HUES64 (cell line): ENCODE measurements at regions not wholly inside any gene's neighbourhood (a gene's known extent, or its start where the extent isn't known, plus 50 kb on each side); places are given as distances from the start of the nearest gene placed in this dataset.

ENCODE experiments used
- H3K27ac ChIP-seq: 2 replicates; pipeline ENCODE4 v1.7.0; 2013; ENCODE audit warnings: low read depth, low read length, inconsistent platforms
- H3K27me3 ChIP-seq: 2 replicates; pipeline ENCODE4 v1.6.1; 2013; ENCODE audit warnings: mild to moderate bottlenecking, low read length; ENCODE audit not compliant: insufficient read depth
- H3K36me3 ChIP-seq: 2 replicates; pipeline ENCODE4 v1.6.1; 2013; ENCODE audit warnings: mild to moderate bottlenecking, low read length; ENCODE audit not compliant: insufficient read depth
- H3K4me1 ChIP-seq: 2 replicates; pipeline ENCODE4 v1.6.1; 2013; ENCODE audit warnings: mild to moderate bottlenecking, low read length, moderate library complexity; ENCODE audit not compliant: insufficient read depth
- H3K4me3 ChIP-seq: 2 replicates; pipeline ENCODE4 v1.5.1; 2013; ENCODE audit warnings: mild to moderate bottlenecking, low read length, moderate library complexity
- H3K9ac ChIP-seq: 2 replicates; pipeline ENCODE4 v1.6.1; 2013; ENCODE audit warnings: mild to moderate bottlenecking, low read depth, low read length
- H3K9me3 ChIP-seq: 2 replicates; pipeline ENCODE4 v1.6.1; 2013; ENCODE audit warnings: low read depth, low read length; ENCODE audit not compliant: insufficient read depth
- whole genome bisulfite sequencing: fragments of 150-250, 120-280 bp; methylation state at CpG from one replicate; pipeline ENCODE4 v1.1.7; 2013; ENCODE audit warnings: missing lambda C conversion rate; 5-methylcytosine and 5-hydroxymethylcytosine counted together

DNA sequence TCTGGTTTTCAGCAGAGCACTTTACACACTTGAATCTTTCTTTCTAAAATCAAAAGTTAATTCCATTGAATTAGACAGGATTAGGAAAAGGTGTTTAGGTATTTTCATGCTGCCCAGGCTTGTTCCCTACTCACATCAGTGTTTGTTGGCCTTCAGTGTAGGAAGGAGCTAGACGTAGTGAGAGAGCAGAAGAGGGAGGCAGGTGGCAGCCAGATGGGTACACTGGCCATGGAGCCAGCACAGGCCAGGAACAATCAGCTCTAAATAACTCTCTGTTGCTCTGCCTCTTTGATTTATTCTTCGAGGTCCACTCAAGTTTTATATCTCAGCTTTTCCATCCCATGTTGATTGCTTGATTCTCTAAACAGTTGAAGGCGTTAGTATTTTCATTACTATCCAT, 529.6 kb downstream of the PSAT1 start:
- Histone ChIP-seq H3K4me3 (no peak overlapping the region), H3K4me1 (no peaks in the 10 kb centered on the region), H3K36me3 (no peaks in the 10 kb centered on the region), H3K9me3 (no peaks in the 10 kb centered on the region), H3K27ac (no peak overlapping the region), H3K9ac (no peak overlapping the region), H3K27me3 (no peaks in the 10 kb centered on the region)
- WGBS, result 93% methylated on average over 3 of the region's 3 CpGs

DNA sequence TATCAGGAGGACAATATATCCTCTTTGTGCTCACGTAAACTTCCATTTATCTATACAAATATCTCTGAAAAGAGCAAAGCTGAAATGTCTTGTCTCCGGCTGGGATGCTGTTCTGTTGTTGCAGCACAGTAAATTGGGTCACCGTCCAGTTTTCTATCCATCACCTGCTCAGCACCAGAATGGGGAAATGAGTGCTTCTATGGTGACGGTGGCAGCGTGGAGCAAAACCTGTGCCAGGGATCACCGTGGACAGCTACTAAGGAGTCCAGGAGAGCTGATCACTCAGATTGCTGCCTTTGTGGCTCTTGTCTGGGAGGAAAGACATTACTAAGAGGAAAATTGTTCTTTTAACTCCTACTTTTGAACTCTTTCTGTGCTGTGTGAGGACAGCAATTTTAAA, 531.6 kb downstream of the PSAT1 start:
- no peak overlapping the region for H3K4me3 ChIP-seq
- no peaks in the 10 kb centered on the region for H3K27me3 ChIP-seq
- H3K9me3 ChIP-seq, result no peaks in the 10 kb centered on the region
- no peak overlapping the region for H3K27ac ChIP-seq
- 94% methylated on average over 6 of the region's 6 CpGs for WGBS
- no peaks in the 10 kb centered on the region for H3K4me1 ChIP-seq
- H3K36me3 ChIP-seq, result no peaks in the 10 kb centered on the region
- no peak overlapping the region for H3K9ac ChIP-seq

- WGBS, result 100% methylated on average over 1 of the region's 1 CpG
Measured at GRCh38 chr9:78830301-78830700, 533.4 kb downstream of the PSAT1 start.

GRCh38 chr9:78831726-78832125, 534.8 kb downstream of the PSAT1 start:
- 58% methylated on average over 1 of the region's 1 CpG for WGBS

More at GRCh38 chr9:78830301-78830700, 533.4 kb downstream of the PSAT1 start:
- Histone ChIP-seq H3K4me1 (no peaks in the 10 kb centered on the region), H3K4me3 (no peak overlapping the region), H3K27me3 (no peaks in the 10 kb centered on the region), H3K9me3 (no peaks in the 10 kb centered on the region), H3K27ac (no peak overlapping the region), H3K9ac (no peak overlapping the region), H3K36me3 (no peaks in the 10 kb centered on the region)

DNA sequence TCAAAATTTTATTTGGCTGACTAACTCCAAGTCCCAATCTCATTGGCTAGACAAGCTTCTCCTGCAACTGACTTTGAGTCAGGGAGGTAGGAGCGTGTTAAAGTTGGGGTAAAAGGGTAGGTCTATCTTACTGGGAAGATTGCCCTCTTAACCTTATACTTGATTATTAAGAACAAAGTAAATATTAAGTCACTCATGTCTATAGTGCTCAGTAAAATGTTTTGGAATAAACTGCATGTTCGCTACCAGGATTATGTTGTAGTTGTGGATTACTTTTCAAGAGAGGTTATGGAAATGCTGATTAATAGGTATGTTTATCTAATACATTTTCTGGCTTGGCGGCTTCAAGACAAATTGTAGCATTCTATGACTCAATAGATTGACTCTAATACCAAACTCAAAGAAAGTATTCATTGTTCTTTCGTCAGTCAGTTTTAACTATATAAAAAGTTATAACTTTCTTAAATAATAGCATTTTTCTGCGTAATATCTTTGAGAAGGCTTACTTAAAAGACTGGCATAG, 539.1 kb downstream of the PSAT1 start:
- 90% methylated on average over 4 of the region's 5 CpGs for WGBS
- Histone ChIP-seq H3K4me3 (no peak overlapping the region), H3K9me3 (no peaks in the 10 kb centered on the region), H3K9ac (no peak overlapping the region), H3K36me3 (no peaks in the 10 kb centered on the region), H3K27me3 (no peaks in the 10 kb centered on the region), H3K27ac (no peak overlapping the region), H3K4me1 (no peaks in the 10 kb centered on the region)

More at GRCh38 chr9:78831726-78832125, 534.8 kb downstream of the PSAT1 start:
- no peaks in the 10 kb centered on the region for H3K4me1 ChIP-seq
- no peaks in the 10 kb centered on the region for H3K27me3 ChIP-seq
- no peak overlapping the region for H3K9ac ChIP-seq
- no peaks in the 10 kb centered on the region for H3K36me3 ChIP-seq
- H3K9me3 ChIP-seq, result no peaks in the 10 kb centered on the region
- no peak overlapping the region for H3K27ac ChIP-seq
- H3K4me3 ChIP-seq, result no peak overlapping the region

- Histone ChIP-seq H3K36me3 (no peaks in the 10 kb centered on the region), H3K4me1 (no peaks in the 10 kb centered on the region), H3K27me3 (no peaks in the 10 kb centered on the region), H3K9ac (no peak overlapping the region), H3K9me3 (no peaks in the 10 kb centered on the region), H3K4me3 (no peak overlapping the region), H3K27ac (no peak overlapping the region)
- WGBS, result 85% methylated on average over 2 of the region's 2 CpGs
Measured at GRCh38 chr9:78839252-78839651, 542.3 kb downstream of the PSAT1 start.

GRCh38 chr9:78848061-78848460, 551.1 kb downstream of the PSAT1 start:
- WGBS, result 95% methylated on average over 2 of the region's 2 CpGs
- H3K36me3 ChIP-seq, result no peaks in the 10 kb centered on the region
- no peak overlapping the region for H3K4me3 ChIP-seq
- no peak overlapping the region for H3K27ac ChIP-seq
- no peaks in the 10 kb centered on the region for H3K27me3 ChIP-seq
- H3K9ac ChIP-seq, result no peak overlapping the region
- H3K4me1 ChIP-seq, result no peaks in the 10 kb centered on the region
- H3K9me3 ChIP-seq, result no peaks in the 10 kb centered on the region

DNA sequence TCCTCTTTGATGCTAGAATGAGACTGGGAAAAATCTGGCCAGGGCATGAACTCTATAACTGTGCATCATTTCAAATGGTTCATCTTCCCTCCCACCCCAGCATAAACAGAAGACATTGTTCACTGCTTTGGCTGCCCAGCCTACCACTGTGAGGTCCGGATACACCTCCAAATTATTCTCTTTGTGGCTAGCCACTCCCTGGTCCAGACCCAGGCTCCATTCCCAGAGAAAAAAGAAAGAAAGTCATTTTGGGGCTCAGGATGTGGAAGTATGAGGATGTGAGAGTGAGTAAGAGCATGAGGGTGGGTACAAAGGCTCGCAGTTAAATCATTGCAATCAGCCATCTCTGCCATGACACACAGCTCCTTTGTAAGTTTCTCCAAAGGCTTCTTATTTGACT, 559.2 kb downstream of the PSAT1 start:
- Histone ChIP-seq H3K9ac (no peak overlapping the region), H3K9me3 (no peaks in the 10 kb centered on the region), H3K4me1 (no peaks in the 10 kb centered on the region), H3K27me3 (no peaks in the 10 kb centered on the region), H3K36me3 (no peaks in the 10 kb centered on the region), H3K4me3 (no peak overlapping the region), H3K27ac (no peak overlapping the region)
- 98% methylated on average over 2 of the region's 2 CpGs for WGBS

DNA sequence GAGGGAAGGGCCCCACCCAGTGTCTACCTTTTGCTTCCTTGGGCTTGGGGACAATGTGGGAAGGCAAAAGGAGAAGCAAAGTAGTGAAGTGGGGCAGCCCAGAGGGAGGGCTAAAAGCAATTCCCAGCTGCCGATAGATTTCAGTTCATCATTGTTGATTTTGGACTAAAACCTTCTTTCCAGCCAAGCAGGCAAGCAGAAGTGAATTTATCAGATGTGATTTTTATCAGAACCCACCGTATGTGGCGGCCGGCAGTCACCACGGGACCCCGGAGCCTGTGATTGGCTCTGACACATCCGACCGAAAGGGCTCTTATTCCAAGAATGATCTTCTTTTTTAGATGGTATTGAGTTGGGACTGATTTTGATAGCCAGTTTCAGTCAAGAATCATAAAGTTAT, 559.9 kb downstream of the PSAT1 start:
- Histone ChIP-seq H3K4me1 (no peaks in the 10 kb centered on the region), H3K36me3 (no peaks in the 10 kb centered on the region), H3K27me3 (no peaks in the 10 kb centered on the region), H3K9ac (no peak overlapping the region), H3K27ac (no peak overlapping the region), H3K4me3 (no peak overlapping the region), H3K9me3 (no peaks in the 10 kb centered on the region)
- 95% methylated on average over 8 of the region's 8 CpGs for WGBS

DNA sequence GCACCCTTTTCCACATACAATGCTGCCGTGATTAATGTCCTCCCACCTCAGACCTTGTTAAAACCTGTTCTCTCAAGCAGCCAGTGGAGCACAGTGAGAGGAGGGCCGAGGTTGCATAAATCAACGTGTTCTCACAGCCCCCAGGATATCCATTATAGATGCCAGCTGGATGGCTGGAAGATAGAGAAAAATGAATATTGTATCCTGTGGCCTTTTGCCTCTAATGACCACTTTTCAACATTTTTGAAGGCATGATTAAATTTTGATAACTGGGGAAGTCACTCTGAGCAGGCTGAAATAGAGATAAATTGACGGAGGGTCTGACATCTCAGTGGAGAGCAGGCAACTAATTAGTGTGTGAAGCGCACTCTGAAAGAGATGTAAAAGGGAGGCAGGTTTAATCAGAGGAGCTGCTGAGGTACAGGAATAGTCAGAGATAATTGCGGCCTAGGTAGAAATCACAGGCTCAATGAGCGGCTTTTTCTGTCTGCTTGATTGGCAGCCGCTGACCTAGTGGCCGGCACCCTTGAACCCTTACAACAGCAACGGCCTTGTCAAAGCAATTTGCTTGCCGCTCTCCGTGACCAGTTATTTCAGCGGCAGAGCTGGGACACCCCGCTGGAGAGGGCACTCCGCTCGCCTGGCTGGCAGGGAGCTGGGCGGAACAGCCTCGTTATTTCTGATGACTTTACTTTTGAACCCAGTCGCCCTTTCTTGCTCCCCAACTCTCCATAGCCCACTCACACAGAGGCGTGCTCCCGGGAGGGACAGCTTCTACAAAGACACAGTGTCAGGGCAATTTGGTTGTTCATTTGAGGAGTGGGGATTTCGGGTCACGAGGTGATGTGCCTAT, 560.7 kb downstream of the PSAT1 start:
- Histone ChIP-seq H3K9ac (no peak overlapping the region), H3K4me1 (no peaks in the 10 kb centered on the region), H3K27ac (no peak overlapping the region), H3K36me3 (no peaks in the 10 kb centered on the region), H3K4me3 (no peak overlapping the region), H3K27me3 (no peaks in the 10 kb centered on the region), H3K9me3 (no peaks in the 10 kb centered on the region)
- 89% methylated on average over 23 of the region's 23 CpGs for WGBS

DNA sequence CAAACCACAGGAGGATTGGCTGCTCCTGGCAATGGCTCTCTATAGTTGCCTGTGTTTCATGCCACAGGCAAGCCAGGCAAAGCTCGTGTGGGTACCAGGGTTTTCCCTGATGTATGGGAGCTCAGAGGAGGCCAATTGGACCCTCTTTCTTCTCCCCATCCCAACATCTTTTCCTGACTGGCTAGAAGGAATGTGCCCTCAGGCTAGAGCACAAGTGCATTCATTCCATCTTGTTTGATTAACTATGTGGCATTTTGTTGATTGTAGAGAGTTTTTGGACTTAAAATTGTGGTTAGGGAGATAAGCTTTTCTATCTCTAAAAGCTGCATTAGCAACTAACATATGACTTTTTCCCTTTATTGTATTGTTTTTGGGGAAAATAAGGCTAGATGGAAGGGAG, 561.3 kb downstream of the PSAT1 start:
- no peaks in the 10 kb centered on the region for H3K9me3 ChIP-seq
- 90% methylated on average over 1 of the region's 1 CpG for WGBS
- H3K27ac ChIP-seq, result no peak overlapping the region
- no peak overlapping the region for H3K9ac ChIP-seq
- no peaks in the 10 kb centered on the region for H3K4me1 ChIP-seq
- H3K4me3 ChIP-seq, result no peak overlapping the region
- H3K27me3 ChIP-seq, result no peaks in the 10 kb centered on the region
- H3K36me3 ChIP-seq, result no peaks in the 10 kb centered on the region
